Testis (tissue), 2 donors: ENCODE measurements at regions not wholly inside any gene's neighbourhood (a gene's known extent, or its start where the extent isn't known, plus 50 kb on each side); places are given as distances from the start of the nearest gene placed in this dataset.

Experiments
- POLR2A ChIP-seq: fragments of 450-650 bp; IDR thresholded peaks from one replicate; pipeline ENCODE4 v1.6.1; 2017; ENCODE audit warnings: antibody characterized with exemption, mild to moderate bottlenecking, moderate library complexity
- TF ChIP-seq, protein P1 (sequence below), 3 experiments: fragments of 450-650 bp in 2 of 3; fragments of 200-600 bp in 1 of 3; sonication (generic) in 1 of 3; IDR thresholded peaks; one replicate each; pipeline ENCODE4 v1.5.1; 2016 to 2019; ENCODE audit warnings: antibody characterized with exemption in 3 of 3, mild to moderate bottlenecking in 2 of 3, moderate library complexity in 1 of 3

GRCh38 chr20:16145919-16146318 is 427.3 kb downstream of the KIF16B start:
- TF ChIP-seq, protein P1, sequence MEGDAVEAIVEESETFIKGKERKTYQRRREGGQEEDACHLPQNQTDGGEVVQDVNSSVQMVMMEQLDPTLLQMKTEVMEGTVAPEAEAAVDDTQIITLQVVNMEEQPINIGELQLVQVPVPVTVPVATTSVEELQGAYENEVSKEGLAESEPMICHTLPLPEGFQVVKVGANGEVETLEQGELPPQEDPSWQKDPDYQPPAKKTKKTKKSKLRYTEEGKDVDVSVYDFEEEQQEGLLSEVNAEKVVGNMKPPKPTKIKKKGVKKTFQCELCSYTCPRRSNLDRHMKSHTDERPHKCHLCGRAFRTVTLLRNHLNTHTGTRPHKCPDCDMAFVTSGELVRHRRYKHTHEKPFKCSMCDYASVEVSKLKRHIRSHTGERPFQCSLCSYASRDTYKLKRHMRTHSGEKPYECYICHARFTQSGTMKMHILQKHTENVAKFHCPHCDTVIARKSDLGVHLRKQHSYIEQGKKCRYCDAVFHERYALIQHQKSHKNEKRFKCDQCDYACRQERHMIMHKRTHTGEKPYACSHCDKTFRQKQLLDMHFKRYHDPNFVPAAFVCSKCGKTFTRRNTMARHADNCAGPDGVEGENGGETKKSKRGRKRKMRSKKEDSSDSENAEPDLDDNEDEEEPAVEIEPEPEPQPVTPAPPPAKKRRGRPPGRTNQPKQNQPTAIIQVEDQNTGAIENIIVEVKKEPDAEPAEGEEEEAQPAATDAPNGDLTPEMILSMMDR (IDR thresholded peaks at IDR 0.05): no peak
- no peak for TF ChIP-seq POLR2A
